Left renal pelvis (tissue), 4 donors: ENCODE measurements at regions not wholly inside any gene's neighbourhood (a gene's known extent, or its start where the extent isn't known, plus 50 kb on each side); places are given as distances from the start of the nearest gene placed in this dataset.

Experiments
- DNase-seq, 4 donors: peaks; one replicate each; pipeline ENCODE4 v3.0.0-alpha.2; 2013; ENCODE audit warnings: low read depth in 4 of 4, low spot score in 3 of 4

GRCh38 chr10:4357911-4358310, 468.1 kb upstream of the AKR1E2 start:
- no peak for DNase-seq

GRCh38 chr10:4355350-4355749, 470.7 kb upstream of the AKR1E2 start:
- no peak for DNase-seq

DNA sequence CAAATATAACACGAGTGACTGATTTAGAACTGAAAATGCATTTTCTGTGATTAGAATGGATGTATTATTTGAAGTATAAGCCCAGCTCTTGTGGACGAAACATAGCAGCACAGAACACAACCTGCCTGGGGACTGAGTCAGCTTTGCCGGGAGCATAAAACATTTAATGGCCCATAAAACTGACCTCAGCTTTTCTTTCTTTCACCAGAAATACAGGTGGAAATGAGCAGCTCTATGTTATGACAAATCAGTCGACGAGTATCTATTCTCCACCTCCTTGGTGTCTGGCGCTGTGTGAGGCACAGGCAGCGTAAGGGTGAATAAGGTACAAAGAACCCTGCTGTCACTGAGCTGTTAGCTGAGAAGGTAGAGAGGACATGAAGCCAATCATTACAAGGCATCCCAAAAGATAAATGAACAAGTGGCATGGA, 471.6 kb upstream of the AKR1E2 start:
- no peak for DNase-seq

DNA sequence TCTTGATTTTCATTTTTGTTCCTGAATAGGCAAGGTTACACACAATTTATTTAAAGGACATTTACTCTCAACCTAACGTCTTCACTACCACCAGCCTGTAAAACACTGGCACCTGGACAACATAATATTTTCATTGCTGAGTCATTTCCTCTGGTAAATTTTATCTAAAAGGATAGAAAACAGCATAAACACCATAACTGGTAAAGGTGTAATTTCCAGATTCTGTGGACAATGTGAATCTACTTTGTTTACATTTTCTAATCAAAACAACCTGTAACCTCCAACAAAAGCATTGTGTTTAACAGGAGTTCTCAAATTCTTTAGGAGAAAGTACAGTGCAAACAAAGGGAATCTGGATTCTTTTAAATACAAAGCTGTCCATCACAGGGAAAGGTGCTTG, 472.0 kb upstream of the AKR1E2 start:
- no peak for DNase-seq

- no peak for DNase-seq
Observed at GRCh38 chr10:4353059-4353655, 472.9 kb upstream of the AKR1E2 start.

GRCh38 chr10:4352414-4352961, 473.5 kb upstream of the AKR1E2 start:
- no peak for DNase-seq

DNA sequence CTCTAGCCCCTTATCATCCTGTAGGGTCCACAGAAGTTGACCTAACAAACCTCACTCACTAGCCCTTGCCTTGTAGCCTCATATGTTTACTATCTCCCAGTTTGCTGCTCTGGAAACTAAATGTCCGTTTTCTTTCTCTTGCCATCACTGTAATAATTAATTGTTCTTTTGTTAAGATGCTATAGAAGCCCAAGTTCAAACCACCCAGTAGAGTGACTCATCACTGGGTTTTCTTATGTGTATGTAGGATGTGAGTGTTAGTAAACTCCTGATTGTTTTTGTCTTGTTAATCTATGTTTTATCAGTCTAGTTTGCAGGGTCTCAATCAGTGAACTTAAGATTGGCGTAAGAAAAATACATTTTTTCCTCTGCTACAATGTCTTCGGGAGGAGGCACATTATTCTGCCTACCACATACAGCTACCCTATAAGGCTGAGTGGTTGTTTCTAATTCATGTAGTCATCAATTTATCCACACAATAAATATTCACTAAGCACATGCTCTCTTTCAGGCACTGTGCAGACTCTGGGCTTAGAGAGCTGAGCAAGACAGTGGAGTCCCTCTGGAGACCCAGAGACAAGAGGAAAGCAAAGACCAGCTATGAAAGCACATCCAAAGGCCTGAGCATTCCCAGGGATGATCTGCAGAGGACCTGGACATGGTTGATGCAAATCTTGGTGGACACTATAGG, 474.1 kb upstream of the AKR1E2 start:
- no peak for DNase-seq

GRCh38 chr10:4347397-4347796, 478.6 kb upstream of the AKR1E2 start:
- DNase-seq: no peak

GRCh38 chr10:4345877-4346646, 479.9 kb upstream of the AKR1E2 start:
- DNase-seq: no peak

- DNase-seq: no peak
Observed at GRCh38 chr10:4344492-4344994, 481.5 kb upstream of the AKR1E2 start.

GRCh38 chr10:4343873-4344272, 482.1 kb upstream of the AKR1E2 start:
- no peak for DNase-seq

DNA sequence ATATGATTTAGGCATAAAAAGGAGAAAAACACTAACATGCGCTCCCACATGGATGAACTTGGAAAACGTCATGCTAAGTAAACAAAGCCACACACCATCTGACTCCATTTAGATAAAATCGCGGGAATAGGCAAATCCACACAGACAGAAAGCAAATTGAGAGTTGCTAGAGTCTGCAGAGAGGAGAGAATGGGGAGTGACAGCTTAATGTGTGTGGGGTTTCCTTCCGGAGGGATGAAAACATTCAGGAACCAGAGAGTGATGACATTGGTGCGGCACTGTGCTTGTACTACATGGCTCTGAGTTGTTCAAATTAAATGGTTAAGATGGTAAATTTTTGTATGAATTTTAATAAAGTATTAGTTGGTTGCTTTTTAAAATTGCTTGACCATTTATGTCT, 482.9 kb upstream of the AKR1E2 start:
- no peak for DNase-seq

DNA sequence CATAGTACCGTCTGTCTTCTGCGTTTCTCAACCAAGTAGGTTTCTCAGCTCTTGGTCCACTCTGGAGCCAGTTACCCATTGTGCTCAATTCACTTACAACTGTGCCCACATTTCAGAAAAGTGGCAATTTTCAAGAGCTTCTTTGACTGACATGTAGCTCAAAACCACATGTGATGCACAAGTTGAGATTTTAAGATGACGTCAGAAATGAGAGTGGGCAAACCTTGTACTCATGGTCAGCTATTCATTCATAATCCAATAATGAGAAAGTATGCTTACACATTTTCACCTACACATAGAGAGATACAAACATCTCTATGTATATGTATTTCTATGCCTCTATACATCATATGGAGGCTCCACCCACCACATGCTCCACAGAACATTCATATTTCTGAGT, 487.2 kb upstream of the AKR1E2 start:
- DNase-seq: no peak

DNA sequence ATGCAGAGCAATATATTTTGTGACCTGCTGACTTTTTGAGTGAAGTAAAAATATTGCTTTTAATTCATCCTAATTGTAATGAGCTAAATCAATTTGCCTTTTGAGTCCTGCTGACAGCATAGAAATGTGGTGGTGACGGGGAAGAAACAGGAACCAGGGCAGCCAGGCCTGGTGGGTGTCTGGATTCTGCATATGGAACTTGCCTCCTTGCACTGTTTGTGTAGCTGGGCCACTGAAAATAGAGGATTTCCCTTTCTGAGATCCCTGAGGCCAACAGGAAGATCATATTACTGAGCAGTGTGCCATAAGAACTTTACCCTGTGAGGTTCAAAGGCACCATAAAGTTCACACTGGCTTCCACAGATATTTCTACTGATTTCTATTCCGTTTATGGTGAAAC, 488.4 kb upstream of the AKR1E2 start:
- no peak for DNase-seq

- DNase-seq: no peak
Observed at GRCh38 chr10:4334871-4335270, 491.1 kb upstream of the AKR1E2 start.

GRCh38 chr10:4334015-4334414, 492.0 kb upstream of the AKR1E2 start:
- DNase-seq: no peak

- no peak for DNase-seq
Observed at GRCh38 chr10:4333459-4333894, 492.5 kb upstream of the AKR1E2 start.

GRCh38 chr10:4332764-4333458, 493.1 kb upstream of the AKR1E2 start:
- DNase-seq: no peak

- DNase-seq: no peak
Observed at GRCh38 chr10:4331150-4331549, 494.9 kb upstream of the AKR1E2 start.

DNA sequence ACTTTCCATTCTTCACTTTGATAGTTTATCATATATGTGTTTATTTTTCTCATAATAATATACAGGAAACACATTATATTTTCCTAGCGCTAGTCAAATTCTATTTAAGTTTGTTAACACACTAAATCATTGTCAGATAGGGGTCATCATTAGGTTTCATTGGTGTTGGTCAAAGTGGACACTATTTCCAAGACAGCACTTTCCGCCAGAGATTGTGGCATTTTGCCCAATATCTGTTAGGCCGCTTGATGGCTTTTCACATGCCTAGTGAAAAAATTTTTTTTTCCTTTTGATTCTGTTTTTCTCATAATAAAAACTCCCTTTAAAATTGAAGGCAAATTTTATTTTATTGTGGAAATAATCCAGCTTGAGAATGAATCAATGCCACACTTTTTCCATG, 495.4 kb upstream of the AKR1E2 start:
- DNase-seq: no peak

DNA sequence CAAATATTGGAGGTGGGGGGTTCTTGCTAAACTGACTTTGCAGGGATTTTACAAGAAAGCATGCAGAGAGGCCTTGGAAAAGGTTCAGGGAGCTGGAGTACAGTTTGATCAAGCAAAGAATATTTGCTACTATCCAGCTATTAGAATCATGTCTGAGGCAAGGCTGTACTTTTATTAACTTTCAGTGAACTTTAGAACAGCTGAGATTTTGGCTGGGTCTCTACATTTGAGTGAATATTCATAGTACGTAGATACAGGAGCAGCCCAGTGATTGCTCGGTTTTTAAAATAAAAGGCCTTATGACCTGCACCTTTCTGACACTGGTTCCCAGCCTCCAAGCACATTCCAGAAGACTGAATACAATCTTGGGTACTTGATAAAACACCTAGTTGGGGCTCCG, 496.8 kb upstream of the AKR1E2 start:
- DNase-seq: no peak
